ENCODE measurements at regions not wholly inside any gene's neighbourhood (a gene's known extent, or its start where the extent isn't known, plus 50 kb on each side); places are given as distances from the start of the nearest gene placed in this dataset.
A peak's percentile ranks its signal among the peaks of the same experiment; 100 is the strongest.
"Not testable (repeated sequence)": the region's sequence is repeated elsewhere in the genome, so short reads cannot be mapped to it uniquely, and the experiment has no call there.

DNA sequence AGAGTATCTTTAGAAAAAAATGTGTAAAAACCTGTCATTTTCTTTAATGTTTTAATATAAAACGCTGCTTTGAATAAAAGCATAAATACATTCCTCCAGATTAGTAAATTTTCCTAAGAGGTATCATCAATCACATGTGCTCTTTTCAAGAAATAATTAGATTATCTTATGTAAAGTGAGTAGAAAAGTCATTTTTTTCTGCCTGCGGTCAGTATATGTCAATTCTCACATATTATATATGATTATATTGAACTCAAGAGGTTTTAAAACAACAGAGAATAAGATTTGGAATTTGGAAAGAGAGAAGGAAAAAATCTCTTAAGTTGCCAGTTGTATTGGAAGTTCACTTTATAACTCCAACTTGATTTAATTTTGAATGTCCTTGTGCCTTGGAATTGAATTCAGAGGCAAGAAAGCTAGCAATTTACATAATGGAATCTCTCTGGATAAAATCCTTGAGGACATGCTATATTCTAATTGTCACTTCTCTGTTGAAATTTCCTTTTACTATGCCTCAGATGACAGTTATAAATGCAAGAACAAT, 740.1 kb upstream of the SPRY2 start:
- no peak for FAIRE-seq

DNA sequence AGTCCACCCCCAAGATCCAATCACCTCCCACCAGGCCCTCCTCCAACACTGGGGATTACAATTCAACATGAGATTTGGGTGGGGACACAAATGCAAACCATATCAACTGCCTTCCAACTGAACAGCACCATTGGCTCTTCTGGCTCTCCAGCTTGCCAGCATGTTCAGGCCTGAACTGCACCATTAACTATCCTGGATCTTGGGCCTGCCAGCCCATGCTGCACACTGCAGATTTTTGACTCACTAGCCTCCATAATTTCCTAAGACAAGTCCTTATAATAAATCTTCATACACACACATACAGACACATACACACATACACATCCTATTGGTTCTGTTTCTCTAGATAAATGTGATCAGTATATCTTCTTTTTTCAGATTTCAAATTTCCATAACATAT, 737.1 kb upstream of the SPRY2 start:
- FAIRE-seq, result no peak

DNA sequence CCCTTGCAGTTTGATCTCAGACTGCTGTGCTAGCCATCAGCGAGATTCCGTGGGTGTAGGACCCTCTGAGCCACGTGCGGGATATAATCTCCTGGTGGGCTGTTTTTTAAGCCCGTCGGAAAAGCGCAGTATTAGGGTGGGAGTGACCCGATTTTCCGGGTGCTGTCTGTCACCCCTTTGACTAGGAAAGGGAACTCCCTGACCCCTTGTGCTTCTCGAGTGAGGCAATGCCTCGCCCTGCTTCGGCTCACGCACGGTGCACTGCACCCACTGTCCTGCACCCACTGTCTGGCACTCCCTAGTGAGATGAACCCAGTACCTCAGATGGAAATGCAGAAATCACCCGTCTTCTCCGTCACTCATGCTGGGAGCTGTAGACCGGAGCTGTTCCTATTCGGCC, 728.9 kb upstream of the SPRY2 start:
- not testable (repeated sequence) for FAIRE-seq

DNA sequence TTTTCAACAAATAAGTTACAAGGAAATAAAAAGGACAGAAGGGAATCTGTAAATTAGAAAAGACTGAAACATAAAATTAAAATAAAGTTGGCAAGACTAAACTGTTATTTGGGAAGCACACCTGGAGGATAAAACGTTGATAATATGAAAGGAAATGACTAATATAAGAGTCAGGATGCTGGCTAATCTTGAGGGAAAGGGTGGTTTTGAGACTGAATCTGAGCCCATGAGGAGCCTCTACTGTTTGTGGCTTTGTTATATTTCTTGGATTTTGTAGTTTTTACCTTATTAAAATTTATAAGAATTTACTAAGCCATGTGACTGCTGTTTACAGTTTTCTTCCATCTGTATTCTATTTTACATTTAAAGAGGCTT, 718.0 kb upstream of the SPRY2 start:
- FAIRE-seq, result no peak

DNA sequence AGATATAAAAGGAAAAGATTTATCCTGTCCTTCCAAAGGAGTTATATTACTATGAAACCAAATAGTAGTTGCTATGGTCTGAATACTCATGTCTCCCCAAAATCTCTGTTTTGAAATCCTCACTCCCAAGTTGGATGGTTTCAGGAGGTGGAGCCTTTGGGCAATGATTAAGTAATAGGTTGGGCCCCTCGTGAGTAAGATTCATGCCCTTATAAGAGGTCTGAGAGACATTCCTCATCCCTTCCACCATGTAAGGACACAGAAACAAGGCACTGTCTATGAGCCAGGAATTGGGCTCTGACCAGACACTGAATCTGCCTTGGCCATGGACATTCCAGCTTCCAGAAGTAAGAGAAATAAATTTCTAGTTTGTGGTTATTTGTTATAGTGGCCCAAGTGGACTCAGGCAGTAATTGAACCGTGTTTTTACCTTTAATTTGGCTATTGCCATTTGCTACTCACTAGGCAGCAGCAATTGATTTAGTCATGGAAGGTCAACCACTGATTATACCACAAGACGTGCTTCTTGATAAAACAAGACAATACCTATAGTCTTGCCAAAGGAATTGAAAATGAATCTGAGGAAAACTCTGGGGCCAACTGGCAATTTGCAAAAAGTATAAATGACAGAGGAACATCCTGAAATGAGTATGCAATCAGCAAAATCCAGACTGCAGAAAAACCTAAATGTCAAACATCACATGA, 717.4 kb upstream of the SPRY2 start:
- no peak for FAIRE-seq

DNA sequence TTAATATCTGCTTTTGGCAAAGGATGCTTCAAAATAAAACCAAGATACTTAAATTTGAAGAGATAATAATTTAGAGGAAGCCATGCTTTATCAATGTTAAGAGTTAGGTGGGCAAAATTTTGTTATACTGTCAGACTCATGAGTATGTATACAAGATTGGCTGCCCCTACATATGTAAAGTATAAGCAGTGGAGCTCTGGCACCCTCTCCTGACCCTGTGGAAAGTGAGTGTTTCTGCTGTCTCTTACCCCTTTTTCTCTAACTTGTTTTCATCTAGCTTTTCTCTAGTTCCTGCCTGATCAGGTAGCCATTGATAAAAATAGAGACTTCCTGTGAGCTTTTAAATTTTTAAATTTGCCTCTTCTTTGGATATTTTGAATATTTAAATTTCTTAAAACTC, 710.9 kb upstream of the SPRY2 start:
- no peak for FAIRE-seq

DNA sequence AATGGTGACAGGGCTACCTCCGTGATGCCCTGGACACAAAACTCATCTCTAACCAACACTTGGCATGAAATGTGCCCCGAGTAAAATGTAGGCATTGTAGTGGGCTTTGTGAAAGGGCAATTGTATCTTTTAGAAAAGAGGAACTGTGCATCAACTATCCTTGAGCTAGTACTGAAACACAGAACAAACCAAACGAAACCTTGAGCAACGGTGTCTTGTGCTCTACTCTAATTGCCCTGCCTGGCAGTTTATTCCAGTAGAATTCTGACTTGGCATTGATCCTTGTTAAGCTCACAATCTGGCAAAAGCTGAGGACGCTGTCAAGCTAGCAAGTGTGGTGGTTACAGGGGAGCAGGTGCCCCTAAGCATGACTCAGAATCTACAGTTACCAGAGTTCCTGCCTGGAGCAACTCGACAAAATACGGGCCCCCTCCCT, 707.1 kb upstream of the SPRY2 start:
- FAIRE-seq, result no peak

DNA sequence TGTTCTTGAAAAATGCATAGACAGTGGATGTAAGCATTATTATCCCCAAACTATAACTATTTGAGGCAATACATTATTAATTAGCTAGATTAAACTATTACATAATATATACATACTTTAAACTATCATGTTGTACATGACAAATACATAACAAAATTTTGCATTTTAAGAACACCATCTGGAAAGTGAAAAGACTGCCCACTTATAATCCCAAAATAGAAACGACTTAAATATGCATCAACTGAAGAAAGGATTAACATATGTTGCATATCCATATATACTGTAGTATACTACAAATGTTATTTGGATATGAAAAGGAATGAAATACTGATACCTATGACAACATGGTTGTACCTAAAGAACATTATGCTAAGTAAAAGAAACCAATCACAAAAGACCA, 700.8 kb upstream of the SPRY2 start:
- no peak for FAIRE-seq

DNA sequence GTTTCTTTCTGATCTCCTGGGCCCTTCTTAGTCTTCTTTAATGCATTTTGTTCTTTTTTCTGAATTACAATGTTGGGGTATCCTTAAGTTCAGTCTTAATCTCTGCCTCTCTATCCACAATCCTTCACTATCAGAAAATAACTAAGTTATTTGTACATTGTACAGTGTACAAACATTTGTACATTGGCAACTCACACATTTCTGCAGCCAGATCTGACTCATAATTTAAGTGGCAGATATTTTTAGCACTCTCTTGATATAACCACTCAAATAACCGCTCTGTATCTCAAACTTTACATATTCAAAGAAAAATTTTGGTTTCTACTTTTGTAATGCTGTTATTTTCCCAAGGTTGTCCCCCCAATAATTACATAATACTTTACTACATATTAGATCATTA, 691.1 kb upstream of the SPRY2 start:
- FAIRE-seq, result no peak

DNA sequence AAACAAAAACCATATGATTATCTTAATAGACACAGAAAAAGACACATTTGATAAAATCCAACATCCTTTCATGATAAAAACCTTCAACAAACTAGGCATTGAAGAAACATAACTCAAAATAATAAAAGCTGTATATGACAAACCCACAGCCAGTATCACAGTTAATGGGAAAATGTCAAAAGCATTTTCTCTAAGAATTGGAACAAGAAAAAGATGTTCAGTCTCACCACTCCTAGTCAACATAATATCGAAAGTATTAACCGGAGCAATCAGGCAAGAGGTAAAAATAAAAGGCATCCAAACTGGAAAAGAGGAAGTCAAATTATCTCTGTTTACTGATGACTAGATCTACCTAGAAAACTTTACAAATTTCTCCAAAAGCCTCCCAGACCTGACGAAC, 684.2 kb upstream of the SPRY2 start:
- FAIRE-seq, result no peak

DNA sequence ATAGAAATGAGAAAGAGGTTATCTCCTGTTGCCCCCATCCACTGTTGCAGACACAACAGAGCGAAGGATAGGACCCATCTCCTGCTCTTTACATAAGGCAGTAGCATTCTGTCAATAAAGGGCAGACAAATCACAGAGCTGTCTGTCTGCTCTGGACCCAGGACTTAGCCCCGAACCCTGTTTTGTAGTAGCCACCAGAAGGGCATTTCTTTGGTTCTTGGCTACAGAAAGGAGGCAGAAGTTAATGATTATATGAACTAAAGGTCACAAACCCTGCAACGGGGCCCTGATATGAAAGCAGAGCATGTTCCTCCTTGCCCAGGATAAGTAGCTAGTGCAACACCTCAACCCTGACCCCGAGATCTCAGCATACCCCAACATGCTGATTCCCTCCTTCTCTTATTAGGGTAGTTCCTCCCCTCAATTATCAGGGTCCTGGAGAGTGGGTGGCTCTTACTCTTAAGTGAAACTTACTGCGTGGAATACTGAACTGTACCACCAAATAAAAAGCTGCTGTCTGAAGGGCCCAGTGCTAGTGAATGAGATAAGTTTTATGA, 680.4 kb upstream of the SPRY2 start:
- no peak for FAIRE-seq

DNA sequence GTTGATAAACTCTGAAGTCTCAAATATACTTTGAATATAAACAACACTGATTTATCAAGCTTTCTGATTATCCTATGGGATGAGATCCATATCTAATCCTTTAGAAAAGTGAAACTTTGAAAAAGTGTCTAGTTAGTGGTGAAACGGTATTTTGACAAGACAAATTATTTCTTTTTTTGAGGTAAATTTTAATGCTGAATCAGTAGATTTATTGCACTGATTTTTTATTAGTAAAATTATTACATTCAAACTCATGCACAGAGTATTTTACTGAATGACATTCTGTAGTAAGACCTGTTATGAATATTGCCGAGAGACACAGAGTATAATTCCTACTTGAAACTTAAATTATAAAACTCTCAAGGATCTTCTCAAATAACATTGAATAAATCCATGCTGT, 679.1 kb upstream of the SPRY2 start:
- no peak for FAIRE-seq

DNA sequence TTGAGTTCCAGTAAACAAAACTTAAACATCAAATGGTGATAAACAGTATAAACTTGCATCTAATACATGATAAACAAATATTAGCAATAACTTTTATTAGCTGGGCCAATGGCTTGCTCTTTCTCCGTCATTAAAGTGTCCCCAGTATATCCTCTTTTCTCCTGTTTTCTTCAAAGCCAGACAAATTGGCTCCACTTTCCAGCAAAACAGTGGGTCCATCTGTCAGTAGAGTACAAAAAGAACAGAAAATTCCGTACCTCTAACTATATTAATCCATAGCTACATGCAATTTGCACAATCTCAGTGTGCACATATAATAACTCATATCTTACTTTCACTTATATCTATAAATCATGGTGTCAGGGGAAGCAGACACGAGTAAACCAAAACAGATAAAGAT, 678.0 kb upstream of the SPRY2 start:
- FAIRE-seq, result no peak

DNA sequence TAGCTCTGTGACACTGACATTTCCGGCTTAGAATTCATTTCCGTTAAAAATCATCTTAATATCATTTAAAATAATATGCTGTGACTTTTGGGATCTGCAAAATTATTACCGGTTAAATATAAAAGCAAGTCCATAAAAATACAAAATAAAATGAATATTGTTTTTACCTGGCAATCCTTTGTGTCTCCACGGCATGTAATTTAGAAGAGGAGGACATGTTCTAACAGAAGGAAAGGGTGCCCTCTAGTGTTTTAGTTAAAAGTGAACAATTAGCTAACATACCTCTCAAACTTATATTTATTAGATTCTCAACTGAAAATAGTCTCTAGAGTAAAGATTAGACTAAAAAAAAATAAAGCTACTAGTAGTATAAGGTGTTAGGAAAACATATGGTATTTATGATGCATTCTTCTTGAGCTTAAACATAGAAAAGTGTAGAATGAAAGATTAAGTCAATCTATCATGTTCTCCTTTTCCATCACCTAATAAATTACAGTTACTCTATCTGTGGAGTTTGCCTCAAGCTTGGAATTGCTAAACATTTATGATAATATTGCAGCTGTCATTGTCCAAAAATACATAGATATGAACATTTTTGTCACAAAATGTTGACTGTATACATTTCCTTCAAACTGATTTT, 676.7 kb upstream of the SPRY2 start:
- FAIRE-seq, result peak; percentile 96

DNA sequence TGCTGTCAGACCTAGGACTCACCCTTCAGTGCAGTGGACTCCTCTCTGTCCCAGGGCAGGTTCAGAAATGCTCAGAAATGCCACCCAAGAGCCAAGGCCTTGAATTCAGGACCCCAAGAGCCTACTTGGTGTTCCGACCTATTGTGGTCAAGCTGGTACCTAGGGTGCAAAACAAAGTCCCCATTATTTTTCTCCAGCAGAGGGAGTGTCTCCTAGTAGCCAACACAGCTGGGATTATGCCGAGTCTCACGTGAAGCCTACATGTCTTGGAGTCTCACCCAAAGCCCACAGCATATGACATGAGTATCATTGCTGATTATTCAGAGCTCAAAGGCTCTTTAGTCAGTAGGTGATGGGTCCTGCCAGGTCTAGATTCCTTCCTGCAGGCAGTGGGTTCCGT, 671.1 kb upstream of the SPRY2 start:
- FAIRE-seq, result no peak

DNA sequence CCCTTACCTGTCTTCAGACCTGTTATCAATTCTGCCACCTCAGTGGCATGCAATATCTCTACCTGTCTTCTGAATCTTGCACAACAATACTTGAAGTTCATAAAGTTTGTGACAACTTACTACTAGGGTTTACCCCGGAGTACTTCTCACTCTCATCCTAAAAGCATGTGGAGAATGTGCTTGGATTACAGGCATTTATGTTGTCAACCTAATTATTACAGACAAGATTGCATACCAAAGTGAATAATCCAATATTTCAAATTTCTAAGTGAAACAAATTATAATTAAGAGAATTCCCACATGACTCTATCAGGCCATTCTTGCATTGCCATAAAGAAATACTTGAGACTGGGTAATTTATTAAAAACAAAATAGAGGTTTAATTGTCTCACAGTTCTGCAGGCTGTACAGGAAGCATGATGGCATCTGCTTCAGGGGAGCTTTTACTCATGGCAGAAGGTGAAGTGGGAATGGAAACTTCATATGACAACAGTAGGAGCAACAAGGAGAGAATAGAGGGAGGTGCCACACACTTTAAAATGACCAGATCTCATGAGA, 661.0 kb upstream of the SPRY2 start:
- FAIRE-seq, result no peak

DNA sequence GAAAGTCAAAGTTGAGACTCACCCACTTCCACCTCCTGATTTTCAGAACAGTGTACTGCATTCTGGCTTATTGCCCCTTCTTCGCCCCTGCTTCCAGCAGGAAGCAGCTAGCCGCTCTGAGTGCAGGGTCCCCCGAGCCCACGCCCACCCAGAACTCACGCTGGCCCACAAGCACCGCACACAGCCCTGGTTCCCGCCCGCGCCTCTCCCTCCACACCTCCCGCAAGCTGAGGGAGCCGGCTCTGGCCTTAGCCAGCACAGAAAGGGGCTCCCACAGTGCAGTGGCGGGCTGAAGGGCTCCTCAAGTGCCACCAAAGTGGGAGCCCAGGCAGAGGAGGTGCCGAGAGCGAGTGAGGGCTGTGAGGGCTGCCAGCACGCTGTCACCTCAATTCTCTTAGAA, 657.7 kb upstream of the SPRY2 start:
- FAIRE-seq, result not testable (repeated sequence)

DNA sequence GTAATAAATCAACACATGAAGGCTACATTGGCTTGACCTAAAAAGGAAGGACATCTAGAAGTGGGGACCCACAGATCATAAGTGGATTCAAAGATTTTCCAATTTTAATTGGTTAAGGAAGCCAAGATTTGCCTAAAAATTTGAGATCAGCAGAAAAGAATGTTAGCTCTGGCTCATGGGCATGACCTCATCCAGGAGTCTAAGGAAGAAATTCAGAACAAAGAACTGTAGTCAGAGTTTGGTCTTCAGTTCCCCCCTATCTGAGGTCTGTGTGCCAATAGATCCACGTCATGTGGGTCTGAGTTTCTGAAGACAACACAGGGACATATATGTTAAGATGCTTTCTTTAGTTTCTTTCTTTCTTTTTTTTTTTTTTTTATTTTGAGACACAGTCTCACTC, 648.8 kb upstream of the SPRY2 start:
- FAIRE-seq, result no peak

DNA sequence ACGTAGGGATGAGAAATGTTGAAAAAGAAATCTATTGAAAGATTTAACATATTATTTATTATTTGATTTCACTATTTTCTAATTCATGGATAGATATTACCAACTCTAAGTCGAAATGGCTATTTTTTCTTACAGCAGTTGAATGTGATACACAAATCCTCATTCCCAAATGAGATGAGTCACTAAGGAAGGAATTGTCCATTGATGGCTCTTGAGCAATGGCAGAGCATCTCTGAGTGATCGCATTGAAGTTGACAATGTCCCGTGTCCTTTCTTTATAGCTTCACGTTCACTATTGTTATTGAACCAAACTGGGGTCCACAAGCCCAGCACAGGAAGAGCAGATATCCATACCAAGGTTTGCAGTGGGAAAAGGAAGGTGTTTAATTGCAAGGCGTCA, 648.3 kb upstream of the SPRY2 start:
- no peak for FAIRE-seq

DNA sequence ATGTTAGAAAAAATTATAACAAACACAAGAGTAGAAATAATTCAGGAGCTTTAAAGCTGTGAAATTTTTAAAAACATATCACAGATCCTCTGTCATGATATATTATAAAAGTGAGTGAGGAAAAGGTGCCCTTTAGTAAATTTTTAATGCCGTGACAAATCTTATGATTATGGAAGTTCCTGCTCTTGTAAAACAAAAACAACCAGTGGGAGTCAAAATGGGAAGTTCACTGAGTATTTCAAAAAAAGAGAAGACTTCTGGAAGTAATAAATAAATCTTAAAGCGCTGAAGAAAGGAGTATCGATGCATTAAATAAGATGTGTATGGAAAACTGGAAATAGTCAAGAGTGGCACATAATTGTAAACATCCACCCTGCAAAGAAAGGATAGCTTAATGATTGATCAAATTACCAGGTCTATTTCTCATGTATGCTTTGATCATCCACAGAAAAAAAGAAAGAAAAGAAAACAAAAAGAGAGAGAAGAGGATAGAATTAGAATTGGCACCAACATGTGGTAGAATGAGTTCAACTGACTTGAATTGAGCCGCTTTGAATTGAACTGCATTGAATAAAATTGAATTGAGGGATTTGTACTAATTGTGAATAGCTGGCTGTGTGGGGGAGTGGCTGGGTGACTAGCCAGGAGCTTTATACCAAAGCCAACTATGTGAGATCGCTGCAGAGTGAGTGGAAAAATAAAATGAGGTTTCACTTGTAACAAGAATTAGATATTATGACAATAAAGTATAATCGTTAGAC, 647.6 kb upstream of the SPRY2 start:
- FAIRE-seq, result no peak

DNA sequence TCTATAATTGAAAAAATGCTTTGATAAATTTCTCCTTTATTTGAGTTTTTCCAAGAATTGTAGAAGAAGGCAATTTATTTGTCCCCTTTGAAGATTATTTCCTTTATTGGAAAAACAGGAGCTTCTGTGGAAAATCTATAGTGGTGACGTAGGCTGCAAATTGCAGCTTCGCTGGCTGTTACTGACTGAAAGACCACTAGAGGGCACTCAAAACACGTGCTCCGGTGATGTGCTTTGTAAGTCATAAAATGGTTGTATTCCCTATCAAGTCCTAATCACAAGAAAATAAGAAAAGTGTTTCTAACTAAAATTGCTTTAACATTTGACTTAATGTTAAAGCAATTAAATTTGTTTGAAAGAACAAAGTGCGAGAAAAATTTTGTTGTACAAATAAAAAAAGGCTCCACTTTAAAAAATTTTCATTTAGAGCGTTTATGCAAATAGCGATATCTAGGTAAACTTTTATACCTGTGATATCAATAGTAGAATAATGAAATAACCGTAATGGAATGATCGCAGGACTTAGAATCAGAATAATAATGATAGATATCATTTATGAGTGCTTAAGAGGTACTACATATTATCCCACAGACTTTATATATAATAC, 638.2 kb upstream of the SPRY2 start:
- peak; percentile 72 for FAIRE-seq

DNA sequence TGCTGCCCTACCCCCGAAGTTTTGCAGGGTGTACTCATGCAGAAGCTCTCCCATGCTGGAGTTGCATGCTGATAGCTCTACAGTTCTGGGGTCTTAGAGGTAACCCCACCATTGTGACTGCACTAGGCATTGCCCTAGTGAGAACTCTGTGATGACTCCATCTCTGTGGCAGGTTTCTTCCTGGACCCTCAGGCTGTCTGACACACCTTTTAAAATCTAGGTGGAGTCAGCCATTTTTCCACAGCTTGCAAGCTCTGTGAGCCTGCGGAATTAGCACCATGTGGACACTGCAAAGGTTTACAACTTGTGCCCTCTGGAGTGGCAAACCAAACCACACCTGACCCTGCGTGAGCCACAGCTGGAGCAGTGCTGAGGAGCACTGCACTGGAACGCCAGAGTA, 636.2 kb upstream of the SPRY2 start:
- no peak for FAIRE-seq

DNA sequence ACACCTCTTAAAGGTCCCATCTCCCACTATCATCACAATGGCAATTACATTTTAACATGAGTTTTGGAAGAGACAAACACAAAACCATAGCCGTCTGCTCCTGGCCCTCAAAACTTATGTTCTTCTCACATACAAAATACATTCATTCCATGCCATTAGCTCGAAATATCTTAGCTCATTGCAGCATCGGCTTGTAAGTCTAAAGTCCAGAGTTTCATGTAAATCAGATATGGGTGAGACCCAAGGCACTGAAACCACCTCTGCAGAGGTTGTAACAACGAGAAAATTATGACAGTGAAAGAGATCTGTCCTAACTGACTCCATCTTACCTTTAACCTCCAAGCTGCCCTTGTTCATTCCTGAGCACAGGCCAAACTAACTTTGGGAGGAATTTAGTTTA, 635.0 kb upstream of the SPRY2 start:
- FAIRE-seq, result no peak

Measured in G401.6 (cell line).